Progenitor cell of endocrine pancreas (in vitro differentiated cells): ENCODE measurements at regions not wholly inside any gene's neighbourhood (a gene's known extent, or its start where the extent isn't known, plus 50 kb on each side); places are given as distances from the start of the nearest gene placed in this dataset.

Source experiments
- DNase-seq: peaks from one replicate; pipeline ENCODE4 v3.0.0; 2021; ENCODE audit warnings: low spot score; ENCODE audit not compliant: unreplicated experiment
- H3K27ac Mint-ChIP-seq: 2 replicates; pipeline ENCODE4 v1.8.0; 2021; ENCODE audit warnings: mild to moderate bottlenecking, moderate library complexity, mixed read lengths
- H3K27me3 Mint-ChIP-seq: 2 replicates; pipeline ENCODE4 v1.8.0; 2021; ENCODE audit warnings: mixed read lengths
- H3K36me3 Mint-ChIP-seq: 2 replicates; pipeline ENCODE4 v1.8.0; 2022; ENCODE audit warnings: mixed read lengths; ENCODE audit not compliant: insufficient read depth
- H3K4me1 Mint-ChIP-seq: 2 replicates; pipeline ENCODE4 v1.8.0; 2021; ENCODE audit warnings: low read depth, mixed read lengths
- H3K4me3 Mint-ChIP-seq: 2 replicates; pipeline ENCODE4 v1.8.0; 2021; ENCODE audit warnings: low read depth, mild to moderate bottlenecking, moderate library complexity, mixed read lengths
- H3K9me3 Mint-ChIP-seq: 2 replicates; pipeline ENCODE4 v1.8.0; 2021; ENCODE audit warnings: low read depth, mixed read lengths
- TF ChIP-seq, protein P1 (sequence below): fragments of 200-600 bp; sonication (generic); IDR thresholded peaks from one replicate; pipeline ENCODE4 v1.5.0; 2021; ENCODE audit warnings: antibody characterized with exemption, mild to moderate bottlenecking; ENCODE audit not compliant: unreplicated experiment

DNA sequence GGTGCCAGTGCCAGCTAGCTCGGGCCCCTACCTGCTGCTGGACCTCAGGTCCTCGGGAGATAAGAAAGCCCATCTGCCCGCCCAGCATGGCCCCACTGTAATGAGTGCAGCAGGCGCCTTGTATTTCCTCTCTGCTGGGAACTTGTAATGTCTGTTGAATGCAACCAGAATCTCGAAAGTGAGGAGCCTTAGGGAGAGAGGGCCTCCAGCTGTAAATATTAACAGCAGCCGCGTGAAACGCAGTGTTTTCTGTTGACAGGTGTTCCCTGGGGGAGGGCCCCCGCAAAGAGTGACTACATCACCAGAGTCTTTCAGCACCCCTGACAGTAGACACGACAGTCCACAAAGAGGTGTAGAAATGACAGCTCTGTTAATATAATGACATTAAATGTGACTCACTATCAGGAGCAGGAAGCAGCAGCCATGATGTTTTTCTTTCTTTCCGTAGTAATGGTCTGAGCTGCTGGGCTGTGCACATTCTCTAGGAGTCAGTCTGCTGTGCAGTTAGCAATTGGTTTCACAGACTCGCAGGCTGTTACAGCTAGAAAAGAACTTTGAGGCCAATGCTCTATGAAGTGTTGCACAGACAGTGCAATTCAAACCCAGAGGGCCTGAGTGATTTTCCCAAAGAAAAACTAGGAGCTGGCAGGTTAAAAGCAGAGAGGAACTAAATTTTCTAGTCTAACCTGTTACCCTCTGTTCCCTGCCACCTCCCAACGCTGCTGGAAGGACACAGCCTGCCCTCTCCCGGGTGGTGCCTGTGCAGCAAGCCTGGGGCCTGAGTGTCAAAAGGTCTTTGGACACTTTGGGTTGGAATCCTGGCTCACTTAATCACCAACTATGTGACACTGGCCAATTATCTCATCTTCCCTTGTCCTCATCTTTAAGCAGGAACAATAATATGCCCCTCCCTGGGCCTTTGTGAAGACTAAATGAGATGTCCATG lies 58.6 kb upstream of the WASF3 start:
- Mint-ChIP-seq H3K27ac (peak overlapping the region; percentile 71), H3K4me1 (peaks cover 7% of the 10 kb centered on the region), H3K4me3 (no peak overlapping the region), H3K36me3 (no peaks in the 10 kb centered on the region), H3K27me3 (peaks cover 14% of the 10 kb centered on the region), H3K9me3 (no peaks in the 10 kb centered on the region)
- no peak for DNase-seq
- TF ChIP-seq, protein P1, sequence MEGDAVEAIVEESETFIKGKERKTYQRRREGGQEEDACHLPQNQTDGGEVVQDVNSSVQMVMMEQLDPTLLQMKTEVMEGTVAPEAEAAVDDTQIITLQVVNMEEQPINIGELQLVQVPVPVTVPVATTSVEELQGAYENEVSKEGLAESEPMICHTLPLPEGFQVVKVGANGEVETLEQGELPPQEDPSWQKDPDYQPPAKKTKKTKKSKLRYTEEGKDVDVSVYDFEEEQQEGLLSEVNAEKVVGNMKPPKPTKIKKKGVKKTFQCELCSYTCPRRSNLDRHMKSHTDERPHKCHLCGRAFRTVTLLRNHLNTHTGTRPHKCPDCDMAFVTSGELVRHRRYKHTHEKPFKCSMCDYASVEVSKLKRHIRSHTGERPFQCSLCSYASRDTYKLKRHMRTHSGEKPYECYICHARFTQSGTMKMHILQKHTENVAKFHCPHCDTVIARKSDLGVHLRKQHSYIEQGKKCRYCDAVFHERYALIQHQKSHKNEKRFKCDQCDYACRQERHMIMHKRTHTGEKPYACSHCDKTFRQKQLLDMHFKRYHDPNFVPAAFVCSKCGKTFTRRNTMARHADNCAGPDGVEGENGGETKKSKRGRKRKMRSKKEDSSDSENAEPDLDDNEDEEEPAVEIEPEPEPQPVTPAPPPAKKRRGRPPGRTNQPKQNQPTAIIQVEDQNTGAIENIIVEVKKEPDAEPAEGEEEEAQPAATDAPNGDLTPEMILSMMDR, result no peak

DNA sequence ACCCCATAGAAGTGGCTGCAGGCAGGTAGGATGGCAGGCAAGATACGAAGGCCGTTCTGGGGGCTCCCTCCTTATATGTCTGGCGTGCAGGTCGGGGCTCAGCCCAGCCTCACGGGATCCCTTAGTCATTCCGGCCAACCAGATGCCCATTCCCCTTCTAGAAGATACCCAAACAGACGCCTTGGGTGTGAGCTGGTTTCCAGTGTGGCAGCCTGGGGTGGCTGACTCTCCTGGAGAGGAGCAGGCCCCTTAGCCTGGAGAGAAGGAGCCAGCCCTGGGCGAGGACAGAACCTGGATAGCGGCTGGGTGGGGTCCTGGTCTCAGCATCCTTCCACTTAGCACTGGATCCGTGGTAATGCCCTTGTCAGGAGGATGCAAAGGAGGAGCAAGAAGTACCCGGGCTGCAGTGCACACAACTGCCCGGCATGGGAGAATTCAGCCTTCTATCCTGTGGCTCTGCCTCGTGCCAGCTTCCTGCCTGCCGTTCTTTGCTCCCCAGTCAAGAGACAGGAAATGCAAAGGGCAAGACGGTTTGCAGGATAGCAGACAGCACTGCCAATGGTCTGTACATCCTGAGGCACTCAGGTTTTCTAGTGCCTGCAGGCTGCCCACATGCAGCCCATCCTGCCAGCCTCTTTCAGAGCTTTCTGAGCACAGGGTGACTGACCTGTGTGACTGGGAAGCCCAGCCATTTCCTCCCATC lies 56.7 kb upstream of the WASF3 start:
- no peak for DNase-seq
- Mint-ChIP-seq H3K27me3 (peaks cover 11% of the 10 kb centered on the region), H3K36me3 (no peaks in the 10 kb centered on the region), H3K4me1 (peaks cover 7% of the 10 kb centered on the region), H3K27ac (no peak overlapping the region), H3K9me3 (no peaks in the 10 kb centered on the region), H3K4me3 (no peak overlapping the region)
- TF ChIP-seq, protein P1, result no peak

DNA sequence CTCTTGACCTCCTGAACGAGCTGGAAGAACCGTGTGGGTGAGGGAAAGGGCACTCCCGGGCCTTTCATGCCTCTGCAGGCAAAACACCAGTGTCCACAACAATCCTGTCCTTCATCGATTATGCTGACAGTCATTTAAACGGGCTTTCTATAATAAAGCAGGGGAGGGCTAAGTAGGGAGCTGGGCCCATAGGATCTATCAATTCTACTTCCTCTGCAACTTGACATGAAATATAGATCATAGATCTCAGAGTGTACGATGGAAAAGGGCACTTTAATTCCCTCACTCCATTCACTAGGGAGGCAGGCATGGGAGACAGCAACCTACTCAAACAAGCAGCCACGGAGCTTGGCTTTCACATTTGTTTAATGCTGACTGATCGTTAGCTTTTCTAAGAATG lies 55.8 kb upstream of the WASF3 start:
- H3K27ac Mint-ChIP-seq, result no peak overlapping the region
- H3K4me3 Mint-ChIP-seq, result no peak overlapping the region
- no peaks in the 10 kb centered on the region for H3K9me3 Mint-ChIP-seq
- H3K4me1 Mint-ChIP-seq, result peaks cover 7% of the 10 kb centered on the region
- no peaks in the 10 kb centered on the region for H3K36me3 Mint-ChIP-seq
- no peak for DNase-seq
- H3K27me3 Mint-ChIP-seq, result peaks cover 11% of the 10 kb centered on the region
- TF ChIP-seq, protein P1, result no peak

DNA sequence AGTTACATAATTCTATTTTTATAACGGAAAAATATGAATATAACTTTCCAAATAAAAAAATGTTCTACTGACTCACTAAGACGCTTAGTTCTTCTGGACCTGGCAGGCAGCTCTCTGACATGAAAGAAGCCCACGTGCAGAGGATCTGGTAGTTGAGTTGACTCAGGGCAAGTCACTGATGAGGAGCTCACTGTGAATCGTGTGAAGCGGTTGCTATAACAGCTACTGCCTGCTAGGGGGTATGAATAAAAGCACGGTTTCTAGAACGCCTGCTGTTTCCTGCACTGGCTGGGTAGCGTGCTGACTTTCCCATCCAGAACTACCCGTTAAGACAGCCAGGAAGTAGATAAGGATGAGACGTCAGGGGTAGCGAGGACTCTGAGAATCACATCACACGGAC lies 54.7 kb upstream of the WASF3 start:
- H3K9me3 Mint-ChIP-seq, result no peaks in the 10 kb centered on the region
- no peak for DNase-seq
- no peak overlapping the region for H3K27ac Mint-ChIP-seq
- TF ChIP-seq, protein P1, result peak; percentile 17
- H3K4me3 Mint-ChIP-seq, result no peak overlapping the region
- peaks cover 8% of the 10 kb centered on the region for H3K27me3 Mint-ChIP-seq
- H3K4me1 Mint-ChIP-seq, result peaks cover 5% of the 10 kb centered on the region
- H3K36me3 Mint-ChIP-seq, result no peaks in the 10 kb centered on the region

DNA sequence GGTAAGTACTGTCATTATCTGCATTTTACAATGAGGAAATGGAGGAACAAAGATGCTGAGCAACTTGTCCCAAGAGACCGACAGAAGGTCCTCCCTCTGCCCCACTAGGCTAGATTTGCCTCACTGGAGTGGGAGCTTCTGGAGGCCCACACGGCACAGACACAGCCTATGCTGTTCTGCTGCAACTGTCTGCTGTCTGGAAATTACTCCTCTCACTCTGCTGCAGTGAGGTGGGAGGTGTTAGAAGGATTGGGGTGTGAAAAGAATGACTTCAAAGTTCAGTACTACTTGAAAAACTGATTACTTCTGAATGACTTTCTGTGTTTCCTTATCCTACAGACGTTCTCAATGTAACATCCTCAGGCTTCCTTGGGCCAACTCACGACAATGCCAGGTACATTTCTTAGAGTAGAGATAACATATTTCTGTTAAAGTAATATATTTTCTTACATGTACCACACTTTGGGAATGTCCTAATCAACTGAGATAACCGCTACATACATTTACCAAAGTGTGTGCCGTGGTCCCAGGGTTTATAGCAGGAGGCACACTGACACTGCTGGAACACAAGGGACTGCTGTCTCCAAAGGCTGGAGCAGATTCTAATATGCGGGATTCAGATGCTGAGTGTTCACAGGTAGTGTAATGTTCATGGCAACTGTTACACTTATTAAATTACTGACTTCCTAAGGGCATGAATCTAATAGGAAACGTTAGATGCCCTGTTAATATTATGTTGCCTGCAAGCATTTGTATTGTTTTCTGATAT lies 53.5 kb upstream of the WASF3 start:
- H3K9me3 Mint-ChIP-seq, result peaks cover 4% of the 10 kb centered on the region
- TF ChIP-seq, protein P1, result no peak
- H3K27ac Mint-ChIP-seq, result no peak overlapping the region
- H3K4me3 Mint-ChIP-seq, result no peak overlapping the region
- DNase-seq, result no peak
- peaks cover 8% of the 10 kb centered on the region for H3K27me3 Mint-ChIP-seq
- H3K36me3 Mint-ChIP-seq, result no peaks in the 10 kb centered on the region
- peaks cover 2% of the 10 kb centered on the region for H3K4me1 Mint-ChIP-seq
